ENCODE measurements at regions not wholly inside any gene's neighbourhood (a gene's known extent, or its start where the extent isn't known, plus 50 kb on each side); places are given as distances from the start of the nearest gene placed in this dataset.

GRCh38 chr2:172230889-172231401, 128.2 kb upstream of the DLX2 start:
- no peak for DNase-seq (ENCODE audit: low read depth in 2 of 2)

DNA sequence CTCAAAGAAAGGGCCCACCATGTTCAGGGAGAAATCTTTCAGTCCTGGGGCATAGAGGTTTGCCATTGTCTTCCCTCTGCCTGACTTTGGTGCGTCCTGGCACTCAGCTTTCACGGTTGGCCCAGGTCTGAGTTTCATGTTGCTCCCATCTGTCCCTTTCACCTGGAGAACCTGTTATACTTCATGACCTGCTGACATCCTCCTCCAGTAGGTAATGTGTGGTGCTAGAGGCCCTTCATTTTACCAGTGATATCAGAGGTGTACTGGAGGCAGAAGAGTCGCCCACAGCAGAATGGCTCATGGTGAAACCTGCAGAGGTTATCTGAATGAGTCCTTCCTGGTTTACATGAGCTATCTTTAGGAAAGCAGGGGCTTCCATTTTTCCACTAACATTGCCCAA, 128.8 kb upstream of the DLX2 start:
- DNase-seq (ENCODE audit: low read depth in 2 of 2), result no peak

DNA sequence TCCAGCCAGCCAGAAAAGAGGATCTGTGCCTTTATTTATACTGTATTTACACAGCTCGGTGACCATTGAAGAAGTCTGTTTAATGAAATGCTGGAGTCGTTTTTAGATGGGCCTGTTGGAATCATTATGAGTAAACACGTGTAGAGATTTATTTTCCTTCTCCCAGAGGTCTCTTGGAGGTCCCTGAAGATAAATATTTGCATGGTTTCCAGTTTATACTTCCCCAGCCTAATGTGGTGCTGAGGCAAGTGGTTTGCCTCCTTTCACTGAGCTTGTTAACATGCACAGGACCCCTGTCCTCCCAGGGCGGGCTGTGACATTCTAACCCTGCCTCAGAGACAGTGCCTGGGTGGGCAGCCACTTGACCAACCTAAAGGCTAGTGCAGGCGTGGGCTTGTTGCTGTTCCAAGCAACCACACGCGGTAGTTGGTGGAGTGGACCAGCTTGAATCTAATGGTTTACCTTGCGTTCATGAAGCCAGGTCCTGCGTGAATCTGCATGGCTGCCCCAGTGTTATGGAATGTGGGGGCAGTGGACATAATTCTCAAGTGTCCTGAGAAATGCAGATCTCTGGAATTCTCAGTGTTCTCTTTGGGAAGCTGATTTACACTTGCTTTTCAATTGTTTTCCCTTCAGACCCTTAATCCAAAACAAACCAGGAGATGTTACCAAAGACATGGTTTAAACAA, 130.2 kb upstream of the DLX2 start:
- no peak for DNase-seq (ENCODE audit: low read depth in 2 of 2)

GRCh38 chr2:172233987-172234715, 131.5 kb upstream of the DLX2 start:
- no peak for DNase-seq (ENCODE audit: low read depth in 2 of 2)

DNA sequence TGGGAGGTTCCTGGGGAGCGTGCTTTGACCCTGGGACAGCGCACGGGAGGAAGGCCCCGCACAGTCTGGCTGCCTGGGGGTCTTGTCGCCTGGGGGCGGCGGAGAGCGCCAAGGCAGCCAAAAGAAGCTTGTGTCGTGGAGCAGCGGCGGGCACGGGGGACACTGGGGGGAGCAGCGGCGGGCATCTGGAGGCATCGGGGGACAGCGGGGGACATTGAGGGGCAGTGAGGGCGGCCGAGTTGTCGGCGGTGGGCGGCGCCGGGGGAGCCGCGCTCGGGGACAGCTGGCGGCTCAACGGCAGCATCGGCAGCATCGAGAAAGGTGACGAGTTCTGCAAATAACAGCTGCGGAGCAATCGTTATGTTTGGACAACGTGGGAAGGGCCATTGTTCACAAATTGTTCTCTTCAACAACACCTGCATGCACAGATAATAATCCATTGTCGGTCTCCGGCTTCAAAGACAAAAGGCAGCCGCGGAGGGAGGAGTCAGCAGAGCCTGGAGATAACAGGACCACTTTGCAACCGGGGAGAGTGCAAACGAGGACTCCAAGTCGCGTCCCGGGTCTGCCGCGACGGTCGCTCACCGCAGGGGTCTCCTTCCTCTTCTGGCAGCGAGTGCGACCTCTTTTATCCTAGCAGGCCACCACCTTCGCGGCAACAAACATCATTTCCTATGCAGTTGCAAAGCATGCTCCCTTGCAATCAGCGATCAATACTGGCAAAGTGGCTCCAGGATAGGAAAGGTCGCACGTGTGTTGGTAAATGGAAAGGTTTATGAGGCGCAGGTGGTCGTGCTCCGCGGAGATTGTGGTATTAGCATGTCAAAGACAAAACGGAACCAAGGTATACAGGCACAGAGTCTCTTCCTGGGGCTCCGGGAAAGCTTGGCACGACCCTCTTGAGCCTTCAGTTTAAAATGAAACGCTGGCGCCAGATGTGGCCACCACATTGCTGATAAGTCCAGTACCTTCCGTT, 132.3 kb upstream of the DLX2 start:
- no peak for DNase-seq (ENCODE audit: low read depth in 2 of 2)

- no peak for DNase-seq (ENCODE audit: low read depth in 2 of 2)
Observed at GRCh38 chr2:172239944-172240590, 137.4 kb upstream of the DLX2 start.

DNA sequence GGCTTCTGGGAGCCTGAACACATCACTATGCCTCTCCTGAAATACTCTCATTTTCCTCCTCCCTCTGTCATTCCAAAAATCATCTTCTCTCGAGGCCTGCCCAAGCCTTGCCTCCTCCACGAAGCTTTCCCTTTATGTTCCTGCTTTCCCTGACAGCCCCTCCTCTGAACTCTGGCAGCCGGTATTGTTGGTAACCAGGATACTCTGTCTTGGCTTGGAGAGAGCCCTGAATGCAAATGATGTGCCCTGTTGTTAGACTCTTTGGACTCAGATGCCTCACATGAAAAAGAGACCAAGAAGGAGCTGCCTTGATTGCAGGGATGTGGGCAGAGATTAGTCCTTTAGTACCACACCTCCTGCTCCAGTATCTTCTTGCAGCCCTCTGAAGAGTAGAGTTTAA, 138.5 kb upstream of the DLX2 start:
- DNase-seq (ENCODE audit: low read depth in 2 of 2), result no peak

GRCh38 chr2:172242471-172242870, 139.8 kb upstream of the DLX2 start:
- no peak for DNase-seq (ENCODE audit: low read depth in 2 of 2)

DNA sequence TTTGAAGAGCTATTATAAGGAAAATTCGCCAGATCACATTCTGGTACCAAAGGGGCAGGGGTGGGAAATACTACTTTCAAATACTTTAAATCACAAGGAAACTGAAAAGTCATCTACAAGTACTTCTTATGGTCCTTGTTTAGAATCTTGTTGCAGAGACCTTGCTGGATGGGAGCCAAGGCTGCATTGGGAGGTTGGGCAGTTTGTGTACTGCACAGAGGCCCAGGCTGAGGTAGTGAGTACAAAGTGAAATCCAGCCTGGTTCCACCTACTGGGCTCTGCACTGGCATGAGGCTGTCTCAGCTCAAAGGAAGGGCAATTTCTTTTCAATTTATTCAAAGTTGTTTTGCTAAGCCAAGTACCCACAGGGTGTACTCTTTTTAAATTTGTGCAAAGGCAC, 140.3 kb upstream of the DLX2 start:
- DNase-seq (ENCODE audit: low read depth in 2 of 2), result no peak

DNA sequence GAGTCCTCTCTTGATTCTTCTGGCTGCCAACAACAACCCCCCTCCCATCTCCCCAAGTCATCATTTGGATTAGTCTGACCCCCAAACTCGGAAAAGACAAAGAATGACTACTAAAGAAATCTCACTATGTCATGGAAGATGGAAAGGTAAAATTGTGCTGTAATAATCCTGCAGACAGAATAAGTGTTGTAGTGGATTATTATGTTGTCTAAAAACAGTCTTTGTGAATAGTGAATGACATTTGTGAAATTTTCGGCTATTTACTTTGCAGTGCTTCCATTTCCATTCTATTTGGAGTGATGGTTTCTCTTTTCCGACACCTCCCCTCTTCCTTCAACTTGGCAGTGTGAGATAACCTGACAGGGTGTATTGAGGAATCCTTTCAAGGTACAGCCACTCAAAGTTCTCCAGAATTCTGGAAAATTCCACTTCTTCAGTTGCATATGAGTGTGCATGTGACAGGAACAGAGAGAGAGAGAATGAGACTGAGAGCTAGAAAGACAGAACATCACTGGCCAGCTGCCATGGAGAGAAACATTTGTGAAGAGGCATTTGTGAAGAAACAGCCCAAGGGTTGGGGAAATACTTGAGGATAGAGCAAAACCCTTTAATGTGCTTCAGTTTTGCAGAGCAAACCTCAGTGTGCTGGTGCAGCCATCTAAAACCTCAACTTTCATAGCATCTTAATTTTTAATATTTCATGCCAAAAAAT, 141.9 kb upstream of the DLX2 start:
- DNase-seq (ENCODE audit: low read depth in 2 of 2), result no peak

DNA sequence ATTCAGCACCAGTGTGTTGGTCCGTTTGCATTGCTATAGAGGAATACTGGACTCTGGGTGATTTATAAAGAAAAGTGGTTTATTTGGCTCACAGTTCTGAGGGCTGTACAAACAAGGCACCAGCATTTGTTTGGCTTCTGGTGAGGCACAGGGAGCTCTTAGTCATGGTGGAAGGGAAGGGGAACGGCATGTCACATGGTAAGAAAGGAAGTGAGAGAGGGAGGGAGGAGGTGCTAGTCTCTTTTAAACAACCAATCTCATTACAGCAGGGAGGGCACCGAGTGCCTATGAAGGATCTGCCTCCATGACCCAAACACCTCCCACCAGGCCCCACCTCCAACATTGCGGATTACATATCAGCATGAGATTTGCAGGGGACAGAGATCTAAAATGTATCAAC, 143.9 kb upstream of the DLX2 start:
- DNase-seq (ENCODE audit: low read depth in 2 of 2), result no peak

DNA sequence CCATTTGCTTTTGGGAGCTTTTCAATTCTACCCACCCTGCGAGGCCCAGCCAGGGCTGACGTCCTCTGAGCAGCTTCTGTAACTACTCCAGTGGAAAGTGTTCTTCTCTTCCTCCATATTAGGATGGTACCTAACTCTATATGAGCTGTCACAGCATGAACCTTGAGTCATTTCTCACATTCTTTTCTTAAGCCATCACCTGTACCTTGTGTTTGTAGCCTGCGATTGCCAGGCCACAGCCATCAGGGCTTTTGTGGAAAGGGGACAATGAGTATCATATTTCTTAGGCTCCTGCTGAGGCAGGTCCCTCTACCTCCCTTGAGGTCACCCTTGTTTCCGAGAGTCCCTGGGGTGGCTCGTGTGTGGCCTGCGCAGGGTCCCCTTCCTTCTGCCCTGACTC, 144.5 kb upstream of the DLX2 start:
- DNase-seq (ENCODE audit: low read depth in 2 of 2), result no peak

DNA sequence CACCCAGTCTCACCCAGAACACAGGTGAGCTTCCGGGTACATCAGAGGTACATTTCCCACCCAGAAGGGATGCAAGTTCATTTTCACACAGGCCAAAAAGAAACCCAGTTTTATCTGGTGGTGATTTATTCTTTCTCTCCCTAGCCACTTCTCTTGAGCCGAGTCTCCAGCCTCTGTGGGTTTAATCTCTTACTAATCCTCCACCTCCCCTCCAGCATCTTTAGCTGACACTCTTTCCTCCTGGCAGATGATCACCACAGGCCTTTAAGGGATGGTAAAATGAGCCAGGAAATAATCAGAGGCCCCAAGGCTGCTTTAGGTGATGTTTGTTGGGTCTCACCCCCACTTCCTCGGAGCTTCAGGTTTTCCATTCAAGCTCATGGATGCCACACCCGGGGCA, 145.7 kb upstream of the DLX2 start:
- no peak for DNase-seq (ENCODE audit: low read depth in 2 of 2)

DNA sequence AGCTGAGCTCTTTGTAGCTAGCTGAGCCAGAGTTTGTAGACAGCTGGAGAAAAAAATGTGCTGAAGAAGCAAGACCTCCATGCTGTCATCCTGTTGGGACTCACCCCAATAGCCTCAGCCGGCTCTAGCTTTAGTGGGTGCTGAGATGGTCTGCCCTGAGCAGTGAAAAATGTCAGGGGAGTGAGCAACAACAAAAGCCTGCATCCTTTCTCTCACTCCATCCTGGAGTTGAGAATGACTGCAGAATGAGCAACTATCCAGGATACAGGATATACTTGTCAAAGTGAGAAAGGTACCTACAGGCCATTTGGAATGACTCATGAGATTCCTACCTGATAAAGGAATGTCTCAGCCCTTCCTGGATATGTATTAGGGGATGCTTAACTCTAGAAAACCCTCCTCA, 146.1 kb upstream of the DLX2 start:
- DNase-seq (ENCODE audit: low read depth in 2 of 2), result no peak

GRCh38 chr2:172249334-172249733, 146.6 kb upstream of the DLX2 start:
- DNase-seq (ENCODE audit: low read depth in 2 of 2), result no peak

- DNase-seq (ENCODE audit: low read depth in 2 of 2), result no peak
Observed at GRCh38 chr2:172249986-172250385, 147.3 kb upstream of the DLX2 start.

- no peak for DNase-seq (ENCODE audit: low read depth in 2 of 2)
Observed at GRCh38 chr2:172251231-172251630, 148.5 kb upstream of the DLX2 start.

GRCh38 chr2:172252154-172252553, 149.5 kb upstream of the DLX2 start:
- no peak for DNase-seq (ENCODE audit: low read depth in 2 of 2)

- peak; percentile 40 to 63 for DNase-seq (ENCODE audit: low read depth in 2 of 2)
Observed at GRCh38 chr2:172253190-172254052, 150.7 kb upstream of the DLX2 start.

DNA sequence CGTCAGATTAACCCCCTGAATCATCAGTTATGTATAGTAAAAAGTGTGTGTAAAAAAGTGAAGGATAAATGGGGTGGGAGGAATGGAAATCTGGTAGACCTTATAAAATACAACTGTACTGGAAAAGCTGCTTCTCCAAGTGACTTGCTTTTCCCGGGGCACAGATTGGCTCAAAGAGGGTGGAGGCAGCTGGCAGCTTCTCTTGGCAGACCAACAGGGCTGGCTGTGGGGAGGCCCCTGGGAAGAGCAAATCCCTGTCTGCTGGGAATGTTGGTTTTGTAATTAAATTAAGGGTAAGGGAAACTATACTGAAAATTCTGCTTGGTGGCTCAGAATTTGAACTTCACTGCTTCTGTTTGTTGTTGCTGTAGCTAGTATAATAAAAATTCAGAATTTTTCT, 154.2 kb upstream of the DLX2 start:
- DNase-seq (ENCODE audit: low read depth in 2 of 2), result no peak
